PC-3 (cell line): ENCODE measurements at regions not wholly inside any gene's neighbourhood (a gene's known extent, or its start where the extent isn't known, plus 50 kb on each side); places are given as distances from the start of the nearest gene placed in this dataset.

ENCODE experiments used
- CTCF ChIP-seq: fragments of 300-600 bp; sonication (generic); conservative IDR thresholded peaks from 2 replicates; pipeline ENCODE4 v1.5.1; 2017; ENCODE audit warnings: antibody characterized with exemption, low read depth, mild to moderate bottlenecking, low read length
- EZH2 ChIP-seq: fragments of 300-600 bp; sonication (generic); IDR thresholded peaks from one replicate; pipeline ENCODE4 v1.6.1; 2017; ENCODE audit warnings: antibody characterized with exemption, mild to moderate bottlenecking, low read length; ENCODE audit not compliant: unreplicated experiment

DNA sequence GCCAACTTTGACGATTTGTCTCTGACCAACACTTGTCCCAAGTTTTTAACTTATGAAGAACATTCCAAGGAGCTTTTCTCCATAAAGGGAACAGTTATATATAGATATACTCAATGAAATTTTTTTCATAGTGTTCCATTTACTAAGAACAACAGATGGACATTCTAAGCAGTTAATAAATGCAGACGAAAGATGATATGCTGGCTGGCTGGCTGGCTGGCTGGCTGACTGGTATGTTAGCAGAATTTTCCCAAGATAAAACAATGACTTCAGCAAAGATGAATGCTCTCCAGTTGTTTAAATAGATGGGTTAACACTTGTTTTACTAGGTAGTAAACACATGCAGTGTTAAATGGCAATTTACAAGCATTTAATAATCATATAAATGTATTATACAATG lies 62.2 kb downstream of the SPANXN3 start:
- no peak for TF ChIP-seq CTCF
- TF ChIP-seq EZH2: no peak
